Activated CD4-positive, alpha-beta T cell treated with anti-CD3 and anti-CD28 coated beads for 4 hours (primary cell): ENCODE measurements at regions not wholly inside any gene's neighbourhood (a gene's known extent, or its start where the extent isn't known, plus 50 kb on each side); places are given as distances from the start of the nearest gene placed in this dataset.

Experiments used
- DNase-seq, 2 donors: peaks; one replicate each; pipeline ENCODE4 v3.0.0-alpha.2; 2020

- no peak for DNase-seq
Measured at GRCh38 chr7:76149847-76150691, 51.6 kb upstream of the SRRM3 start.
